Endothelial cell of umbilical vein (primary cell): ENCODE measurements at regions not wholly inside any gene's neighbourhood (a gene's known extent, or its start where the extent isn't known, plus 50 kb on each side); places are given as distances from the start of the nearest gene placed in this dataset.

ENCODE experiments used
- BruUV-seq: library from RNA; stranded (reverse); fragments of 400-500 nt; replicated peaks from 2 replicates; lab custom pipeline; 2021; lab: Mats Ljungman, UMichigan
- CTCF ChIA-PET: fragments of 300-600, 350-600 bp; sonication (Branson Sonifier 250); formaldehyde crosslinking; loops from one replicate; lab custom pipeline; 2021; ENCODE audit warnings: antibody characterized with exemption, inconsistent platforms; lab: Charles Lee
- POLR2A ChIA-PET: fragments of 300-600, 350-600 bp; sonication (Branson Sonifier 250); formaldehyde crosslinking; loops from one replicate; lab custom pipeline; 2021; ENCODE audit warnings: antibody characterized with exemption, inconsistent platforms; lab: Charles Lee
- DNase-seq: peaks from one replicate; pipeline ENCODE4 v3.0.0-alpha.2; 2011; ENCODE audit warnings: low read depth, low spot score
- FAIRE-seq: peaks from 2 replicates; lab custom pipeline; 2011; peaks lifted over from hg19 to GRCh38; lab: Jason Lieb, UNC
- H2AFZ ChIP-seq: 2 replicates; pipeline ENCODE4 v1.6.0; 2012; ENCODE audit warnings: low read depth, low read length, control low read depth, inconsistent platforms
- H3K27ac ChIP-seq: 2 replicates; pipeline ENCODE4 v1.5.1; 2011; ENCODE audit warnings: low read depth, mild to moderate bottlenecking, control low read depth, low read length, moderate library complexity; ENCODE audit not compliant: insufficient read depth
- H3K27me3 ChIP-seq, 2 experiments: 2 replicates each; pipeline versions ENCODE4 v1.6.0 to v1.6.1; 2011; ENCODE audit warnings: low read length in 2 of 2, mixed read lengths in 1 of 2; ENCODE audit not compliant: control insufficient read depth in 2 of 2, insufficient read depth in 2 of 2
- H3K36me3 ChIP-seq, 2 experiments: 2 replicates in 1 of 2; 3 replicates in 1 of 2; pipeline ENCODE4 v1.5.1; 2011; ENCODE audit warnings: low read length in 2 of 2, mild to moderate bottlenecking in 1 of 2, moderate library complexity in 1 of 2; ENCODE audit not compliant: control insufficient read depth in 2 of 2, insufficient read depth in 2 of 2; ENCODE audit errors: extremely low read depth in 1 of 2
- H3K4me1 ChIP-seq: 3 replicates; pipeline ENCODE4 v1.5.1; 2011; ENCODE audit warnings: mild to moderate bottlenecking, low read length; ENCODE audit not compliant: control insufficient read depth, insufficient read depth; ENCODE audit errors: extremely low read depth
- H3K4me2 ChIP-seq: 2 replicates; pipeline ENCODE4 v1.6.1; 2011; ENCODE audit warnings: low read length, control low read depth, mixed read lengths; ENCODE audit not compliant: insufficient read depth
- H3K4me3 ChIP-seq, 3 experiments: fragments of 200-600 bp in 1 of 3; sonication (generic), shearing (Covaris generic) in 1 of 3; replicated peaks in 1 of 3; 2 replicates each; pipeline ENCODE4 v1.5.1; 2011 to 2016; ENCODE audit warnings: control low read depth in 3 of 3, low read length in 3 of 3, mild to moderate bottlenecking in 2 of 3, inconsistent platforms in 1 of 3, low read depth in 1 of 3, moderate library complexity in 1 of 3; ENCODE audit not compliant: insufficient read depth in 1 of 3
- H3K79me2 ChIP-seq: 2 replicates; pipeline ENCODE4 v1.6.0; 2012; ENCODE audit warnings: low read length, inconsistent platforms; ENCODE audit not compliant: control insufficient read depth, insufficient read depth
- H3K9ac ChIP-seq: replicated peaks from 2 replicates; pipeline ENCODE3; 2011; ENCODE audit warnings: low read length, control low read depth; ENCODE audit not compliant: insufficient read depth; ENCODE audit errors: extremely low read depth
- H3K9me1 ChIP-seq: replicated peaks from 3 replicates; pipeline ENCODE4 v1.6.0; 2011; ENCODE audit warnings: mild to moderate bottlenecking, low read length; ENCODE audit not compliant: control insufficient read depth, insufficient read depth; ENCODE audit errors: extremely low read depth
- H3K9me3 ChIP-seq: replicated peaks from 2 replicates; pipeline ENCODE4 v1.5.1; 2012; ENCODE audit warnings: low read length, inconsistent platforms; ENCODE audit not compliant: control insufficient read depth, insufficient read depth
- H4K20me1 ChIP-seq: replicated peaks from 2 replicates; pipeline ENCODE3; 2011; ENCODE audit warnings: mild to moderate bottlenecking, low read length; ENCODE audit not compliant: control insufficient read depth, insufficient read depth; ENCODE audit errors: extremely low read depth
- POLR2AphosphoS5 ChIP-seq: IDR thresholded peaks from 2 replicates; pipeline ENCODE4 v1.6.1; 2012; ENCODE audit warnings: low read depth, mild to moderate bottlenecking, control low read depth, low read length, moderate library complexity; ENCODE audit not compliant: insufficient read depth
- dilution Hi-C: fragments of 300-500 bp; cut with MboI; formaldehyde crosslinking; loops from one replicate; pipeline ENCODE4 v1.15.0; 2019; ENCODE audit warnings: low sequenced_read_pairs; ENCODE audit not compliant: extremely low pct_ligation_motif_present
- intact Hi-C: fragments of 100-400 bp; cut with micrococcal nuclease; formaldehyde crosslinking; loops from one replicate; pipeline ENCODE4 v1.10.0; 2022

GRCh38 chrX:85444613-85445012 lies 65.1 kb upstream of the POF1B start:
- DNase-seq (no peak), FAIRE-seq (no peak)
- CTCF ChIA-PET = no interaction called here
- Histone ChIP-seq H4K20me1 (no peaks in the 10 kb centered on the region), H3K36me3 (no peaks in the 10 kb centered on the region), H3K4me3 (no peak overlapping the region), H3K9me3 (no peaks in the 10 kb centered on the region), H3K9ac (no peak overlapping the region), H3K9me1 (no peaks in the 10 kb centered on the region), H3K79me2 (no peaks in the 10 kb centered on the region), H2AFZ (no peak overlapping the region), H3K27me3 (no peaks in the 10 kb centered on the region), H3K4me1 (no peaks in the 10 kb centered on the region), H3K4me2 (no peak overlapping the region), H3K27ac (no peak overlapping the region)
- TF ChIP-seq POLR2AphosphoS5 = no peak
- POLR2A ChIA-PET = no interaction called here
- dilution Hi-C loops = no loop called here
- no TSS peak for BruUV-seq
- intact Hi-C loops = no loop called here
